ENCODE measurements at regions not wholly inside any gene's neighbourhood (a gene's known extent, or its start where the extent isn't known, plus 50 kb on each side); places are given as distances from the start of the nearest gene placed in this dataset.

DNA sequence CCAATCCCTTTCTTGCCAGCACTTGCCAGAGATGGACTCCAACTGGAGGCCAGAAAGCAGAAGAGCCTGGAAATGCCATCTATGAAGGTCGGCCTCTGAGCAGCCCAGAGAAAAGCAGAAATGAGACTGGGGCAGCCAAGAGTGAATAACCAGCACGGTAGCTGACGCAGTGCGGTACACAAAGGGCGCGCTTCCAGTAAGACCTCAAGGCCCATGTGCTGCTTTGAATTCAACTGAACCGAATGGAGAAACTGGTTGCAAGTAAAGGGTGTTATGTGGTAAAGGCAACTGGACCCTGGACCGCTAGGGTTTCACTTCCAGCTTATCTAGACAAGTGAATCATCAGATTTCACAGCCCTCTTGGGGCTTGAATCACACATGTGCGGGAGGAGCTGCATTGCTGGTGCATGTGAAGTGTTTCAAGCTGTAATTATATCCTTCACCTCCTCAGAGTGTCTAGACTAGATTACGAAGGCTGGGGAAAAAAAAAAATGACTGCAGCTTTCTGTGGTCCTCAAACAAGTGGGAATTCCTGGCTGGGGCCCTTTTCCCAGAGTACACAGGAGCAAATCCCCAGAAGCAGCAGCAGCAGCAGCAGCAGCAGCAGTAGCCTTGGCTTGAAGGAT, 128.9 kb downstream of the CCDC34 start:
- TF ChIP-seq, protein P1, sequence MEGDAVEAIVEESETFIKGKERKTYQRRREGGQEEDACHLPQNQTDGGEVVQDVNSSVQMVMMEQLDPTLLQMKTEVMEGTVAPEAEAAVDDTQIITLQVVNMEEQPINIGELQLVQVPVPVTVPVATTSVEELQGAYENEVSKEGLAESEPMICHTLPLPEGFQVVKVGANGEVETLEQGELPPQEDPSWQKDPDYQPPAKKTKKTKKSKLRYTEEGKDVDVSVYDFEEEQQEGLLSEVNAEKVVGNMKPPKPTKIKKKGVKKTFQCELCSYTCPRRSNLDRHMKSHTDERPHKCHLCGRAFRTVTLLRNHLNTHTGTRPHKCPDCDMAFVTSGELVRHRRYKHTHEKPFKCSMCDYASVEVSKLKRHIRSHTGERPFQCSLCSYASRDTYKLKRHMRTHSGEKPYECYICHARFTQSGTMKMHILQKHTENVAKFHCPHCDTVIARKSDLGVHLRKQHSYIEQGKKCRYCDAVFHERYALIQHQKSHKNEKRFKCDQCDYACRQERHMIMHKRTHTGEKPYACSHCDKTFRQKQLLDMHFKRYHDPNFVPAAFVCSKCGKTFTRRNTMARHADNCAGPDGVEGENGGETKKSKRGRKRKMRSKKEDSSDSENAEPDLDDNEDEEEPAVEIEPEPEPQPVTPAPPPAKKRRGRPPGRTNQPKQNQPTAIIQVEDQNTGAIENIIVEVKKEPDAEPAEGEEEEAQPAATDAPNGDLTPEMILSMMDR (conservative IDR thresholded peaks at IDR 0.05 in 1 of 2, IDR thresholded peaks at IDR 0.05 in 1 of 2; ENCODE audit: extremely low read depth in 1 of 2, insufficient read depth in 1 of 2, low read depth in 1 of 2, low read length in 2 of 2), result no peak
- no peak for TF ChIP-seq EZH2 (IDR thresholded peaks at IDR 0.05; ENCODE audit: borderline replicate concordance, low read length)
